ENCODE measurements at regions not wholly inside any gene's neighbourhood (a gene's known extent, or its start where the extent isn't known, plus 50 kb on each side); places are given as distances from the start of the nearest gene placed in this dataset.
"Not testable (repeated sequence)": the region's sequence is repeated elsewhere in the genome, so short reads cannot be mapped to it uniquely, and the experiment has no call there.

DNA sequence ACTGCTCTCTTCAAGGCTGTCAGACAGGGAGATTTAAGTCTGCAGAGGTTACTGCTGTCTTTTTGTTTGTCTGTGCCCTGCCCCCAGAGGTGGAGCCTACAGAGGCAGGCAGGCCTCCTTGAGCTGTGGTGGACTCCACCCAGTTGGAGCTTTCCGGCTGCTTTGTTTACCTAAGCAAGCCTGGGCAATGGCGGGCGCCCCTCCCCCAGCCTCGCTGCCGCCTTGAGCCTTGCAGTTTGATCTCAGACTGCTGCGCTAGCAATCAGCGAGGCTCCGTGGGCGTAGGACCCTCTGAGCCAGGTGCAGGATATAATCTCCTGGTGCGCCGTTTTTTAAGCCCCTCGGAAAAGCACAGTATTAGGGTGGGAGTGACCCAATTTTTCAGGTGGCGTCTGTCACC lies 446.7 kb upstream of the ACO1 start:
- TF ChIP-seq, protein P1, sequence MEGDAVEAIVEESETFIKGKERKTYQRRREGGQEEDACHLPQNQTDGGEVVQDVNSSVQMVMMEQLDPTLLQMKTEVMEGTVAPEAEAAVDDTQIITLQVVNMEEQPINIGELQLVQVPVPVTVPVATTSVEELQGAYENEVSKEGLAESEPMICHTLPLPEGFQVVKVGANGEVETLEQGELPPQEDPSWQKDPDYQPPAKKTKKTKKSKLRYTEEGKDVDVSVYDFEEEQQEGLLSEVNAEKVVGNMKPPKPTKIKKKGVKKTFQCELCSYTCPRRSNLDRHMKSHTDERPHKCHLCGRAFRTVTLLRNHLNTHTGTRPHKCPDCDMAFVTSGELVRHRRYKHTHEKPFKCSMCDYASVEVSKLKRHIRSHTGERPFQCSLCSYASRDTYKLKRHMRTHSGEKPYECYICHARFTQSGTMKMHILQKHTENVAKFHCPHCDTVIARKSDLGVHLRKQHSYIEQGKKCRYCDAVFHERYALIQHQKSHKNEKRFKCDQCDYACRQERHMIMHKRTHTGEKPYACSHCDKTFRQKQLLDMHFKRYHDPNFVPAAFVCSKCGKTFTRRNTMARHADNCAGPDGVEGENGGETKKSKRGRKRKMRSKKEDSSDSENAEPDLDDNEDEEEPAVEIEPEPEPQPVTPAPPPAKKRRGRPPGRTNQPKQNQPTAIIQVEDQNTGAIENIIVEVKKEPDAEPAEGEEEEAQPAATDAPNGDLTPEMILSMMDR (IDR thresholded peaks at IDR 0.05 in 2 of 3, conservative IDR thresholded peaks at IDR 0.05 in 1 of 3; ENCODE audit: borderline replicate concordance in 1 of 3, insufficient read depth in 1 of 3, low read depth in 2 of 3, low read length in 2 of 3): not testable (repeated sequence)
- TF ChIP-seq POLR2A (IDR thresholded peaks at IDR 0.05; ENCODE audit: borderline replicate concordance, extremely low read depth, insufficient read depth, insufficient read length); POLR2AphosphoS5 (IDR thresholded peaks at IDR 0.05; ENCODE audit: low read depth, low read length): not testable (repeated sequence)
